GM21367 (cell line): ENCODE measurements at regions not wholly inside any gene's neighbourhood (a gene's known extent, or its start where the extent isn't known, plus 50 kb on each side); places are given as distances from the start of the nearest gene placed in this dataset.
"Not testable (repeated sequence)": the region's sequence is repeated elsewhere in the genome, so short reads cannot be mapped to it uniquely, and the experiment has no call there.

Experiments
- ATAC-seq: cut with Tn5 transposase; IDR thresholded peaks from one replicate; pipeline ENCODE4 v1.9.1; 2021; ENCODE audit not compliant: unreplicated experiment

DNA sequence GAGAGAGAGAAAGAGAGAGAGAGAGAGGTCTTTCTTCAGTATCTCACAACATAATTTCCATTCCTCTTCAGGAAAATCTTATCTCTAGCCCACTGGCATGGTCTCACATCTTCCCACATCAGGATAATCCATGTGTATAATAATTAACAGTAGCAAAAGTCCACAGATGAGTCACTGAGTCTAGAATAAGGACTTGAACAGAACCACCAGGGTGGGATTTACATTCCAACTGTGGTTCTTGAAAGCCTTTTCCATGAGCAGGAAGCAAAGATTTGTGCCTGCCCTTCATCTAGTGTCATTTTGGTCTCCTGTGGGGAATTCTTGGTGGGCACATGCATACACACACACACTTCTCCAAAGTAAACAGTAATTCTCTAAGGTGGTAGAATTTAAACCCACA, 107.1 kb upstream of the TCF4 start:
- no peak for ATAC-seq

DNA sequence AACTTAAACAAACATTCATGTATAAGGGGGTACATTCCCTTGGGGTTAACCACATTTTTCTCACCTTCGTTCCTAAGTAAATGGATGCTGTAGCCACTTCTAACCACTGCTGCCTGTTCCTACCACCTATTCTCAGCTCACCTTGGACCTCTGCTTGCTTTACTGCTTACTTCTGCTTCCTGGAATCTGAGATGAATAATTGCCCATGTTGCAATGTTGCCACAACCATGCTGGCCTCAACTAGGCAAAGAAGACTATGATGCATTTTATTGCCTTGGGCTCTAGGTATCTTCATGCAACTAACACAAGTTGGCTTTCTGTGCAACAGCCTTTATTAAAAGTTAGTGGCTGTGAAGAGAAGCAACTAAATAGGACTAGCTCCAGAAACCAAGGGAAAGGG, 106.3 kb upstream of the TCF4 start:
- ATAC-seq = no peak

DNA sequence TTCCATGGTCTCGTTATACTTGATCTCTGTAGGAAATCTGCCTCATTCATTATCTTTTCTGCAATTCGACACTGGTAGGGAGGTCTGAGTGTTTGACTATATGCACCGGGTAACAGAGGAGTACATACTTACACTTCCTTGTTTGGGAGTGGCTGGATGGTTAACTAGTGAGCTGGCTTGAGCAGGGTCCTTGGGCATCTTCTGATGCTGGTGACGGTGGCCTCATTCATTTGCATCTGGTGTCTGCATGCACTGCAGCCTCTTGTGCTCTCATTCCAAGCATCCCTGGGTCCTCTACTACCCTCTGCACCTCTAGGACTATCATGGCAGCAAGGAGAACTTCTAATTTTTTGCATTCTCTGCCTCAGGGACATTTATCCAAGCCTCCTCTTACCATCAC, 100.0 kb upstream of the TCF4 start:
- ATAC-seq = no peak

DNA sequence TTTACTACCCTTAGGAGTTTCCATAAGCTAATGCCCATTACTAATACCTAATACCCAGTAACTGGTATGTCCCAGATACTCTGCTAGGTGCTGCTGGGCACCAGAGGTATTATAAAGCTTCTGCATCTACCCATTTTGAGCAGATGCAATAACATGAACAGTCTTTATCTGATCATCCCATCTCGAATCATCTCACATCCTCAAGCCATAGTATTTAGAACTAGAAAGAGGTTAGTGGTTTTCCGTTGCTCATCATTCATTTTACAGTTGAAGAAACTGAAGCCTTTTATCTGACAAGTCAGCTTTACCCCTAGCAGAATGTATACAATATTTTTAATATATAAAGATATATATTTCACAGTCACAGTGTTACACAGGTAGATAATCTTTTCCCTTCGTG, 99.1 kb upstream of the TCF4 start:
- no peak for ATAC-seq

DNA sequence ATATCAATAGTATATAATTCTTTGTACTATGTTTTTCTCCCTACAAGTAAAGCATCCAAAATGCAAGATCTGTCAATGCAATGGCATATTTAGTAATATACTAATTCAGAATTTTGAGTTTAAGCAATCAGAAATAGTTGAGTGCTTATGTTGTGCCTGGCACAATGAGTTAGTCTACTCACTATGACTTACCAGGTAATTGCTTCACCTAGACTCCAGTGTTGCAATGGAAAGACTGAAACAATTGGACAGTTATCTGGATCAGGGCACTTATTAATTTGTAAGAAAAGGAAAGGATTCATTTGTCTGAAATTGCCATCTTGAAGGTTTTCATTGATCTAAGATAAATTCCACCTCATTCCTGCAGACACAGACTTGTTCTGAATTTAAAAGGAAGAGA, 97.6 kb upstream of the TCF4 start:
- no peak for ATAC-seq

DNA sequence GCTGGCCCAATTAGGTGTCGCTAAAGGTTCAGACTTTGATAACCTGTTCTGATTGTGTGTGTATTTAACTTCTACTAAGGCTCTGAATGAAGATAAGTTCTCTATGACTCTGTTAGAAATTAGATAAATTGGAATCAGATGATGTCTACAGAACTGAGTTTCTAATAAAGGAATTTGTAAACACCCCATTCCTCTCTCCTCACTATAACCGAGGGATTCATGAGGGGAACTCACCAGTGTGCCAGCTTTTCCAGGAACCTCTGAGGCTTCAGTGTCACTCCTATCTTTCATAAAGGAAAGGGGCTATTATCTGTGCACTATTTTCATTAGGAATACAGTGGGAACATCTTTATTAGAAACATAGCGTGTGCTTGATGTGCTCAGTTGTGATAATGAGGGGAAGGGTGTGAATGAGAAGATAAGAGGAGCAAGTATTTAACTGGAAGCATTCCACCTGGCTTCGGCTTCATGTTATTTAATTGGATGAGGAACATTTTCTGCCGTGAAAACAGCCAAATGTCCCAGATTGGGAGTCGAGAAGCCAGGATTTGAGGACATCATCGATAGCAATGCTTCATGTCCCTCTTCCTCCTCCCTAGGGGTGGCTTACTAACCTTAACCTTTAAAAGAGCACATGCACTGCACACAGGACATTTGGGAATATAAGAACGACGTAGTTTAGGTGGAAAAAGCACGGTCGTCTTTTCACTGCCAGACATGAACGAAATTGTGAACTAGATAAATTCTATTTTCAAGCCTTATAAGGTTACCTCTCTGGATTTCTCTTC, 84.8 kb upstream of the TCF4 start:
- ATAC-seq = no peak

DNA sequence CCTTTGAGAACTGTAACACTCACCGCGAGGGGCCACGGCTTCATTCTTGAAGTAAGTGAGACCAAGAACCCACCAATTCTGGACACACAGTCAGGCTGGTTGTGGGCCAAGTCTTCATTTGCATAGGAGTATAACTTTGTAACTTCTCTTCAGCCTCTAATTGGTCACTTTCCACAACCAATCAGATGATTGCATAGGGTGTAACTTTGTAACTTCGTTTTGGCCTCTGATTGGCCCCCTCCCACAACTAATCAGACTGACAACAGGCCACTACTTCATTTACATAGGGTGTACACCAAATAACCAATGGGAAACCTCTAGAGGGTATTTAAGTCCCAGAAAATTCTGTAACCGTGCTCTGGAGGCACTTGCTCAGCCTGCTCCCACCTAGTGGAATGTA, 77.5 kb upstream of the TCF4 start:
- ATAC-seq = no peak

DNA sequence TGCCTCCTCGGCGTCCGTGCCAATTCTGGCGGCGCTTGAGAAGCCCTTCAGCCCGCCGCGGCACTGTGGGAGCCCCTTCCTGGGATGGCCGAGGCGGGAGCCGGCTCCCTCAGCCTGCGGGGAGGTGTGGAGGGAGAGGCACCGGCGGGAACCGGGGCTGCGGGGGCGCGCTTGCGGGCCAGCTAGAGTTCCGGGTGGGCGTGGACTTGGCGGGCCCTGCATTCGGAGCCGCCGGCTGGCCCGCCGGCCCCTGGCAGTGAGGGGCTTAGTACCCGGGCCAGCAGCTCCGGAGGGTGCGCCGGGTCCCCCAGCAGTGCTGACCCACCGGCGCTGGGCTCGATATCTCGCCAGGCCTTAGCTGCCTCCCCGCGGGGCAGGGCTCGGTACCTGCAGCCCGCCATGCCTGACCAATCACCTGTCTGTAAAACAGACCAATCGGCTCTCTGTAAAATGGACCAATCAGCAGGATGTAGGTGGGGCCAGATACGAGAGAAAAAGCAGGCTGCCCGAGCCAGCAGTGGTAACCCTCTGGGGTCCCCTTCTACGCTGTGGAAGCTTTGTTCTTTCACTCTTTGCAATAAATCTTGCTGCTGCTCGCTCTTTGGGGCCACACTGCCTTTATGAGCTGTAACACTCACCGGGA, 76.9 kb upstream of the TCF4 start:
- ATAC-seq = not testable (repeated sequence)

DNA sequence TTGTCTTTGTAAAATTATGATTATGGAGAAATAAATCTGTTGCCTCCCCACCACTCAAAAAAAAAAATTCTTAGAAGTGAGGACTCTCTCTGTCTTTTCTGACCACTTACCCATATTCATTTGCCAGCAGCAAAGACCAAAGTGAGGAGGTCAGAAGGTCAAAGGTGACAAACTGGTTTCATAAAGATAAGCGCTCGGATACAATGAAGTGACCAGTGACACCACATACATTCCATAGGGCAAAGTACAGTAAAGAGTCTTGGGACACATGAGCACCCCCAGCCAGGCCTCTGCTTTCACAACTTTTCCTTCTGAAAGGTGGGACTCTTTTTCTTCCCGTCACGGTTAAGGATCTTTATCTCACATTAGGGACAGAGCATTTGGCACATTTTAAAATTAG, 75.9 kb upstream of the TCF4 start:
- ATAC-seq = no peak

DNA sequence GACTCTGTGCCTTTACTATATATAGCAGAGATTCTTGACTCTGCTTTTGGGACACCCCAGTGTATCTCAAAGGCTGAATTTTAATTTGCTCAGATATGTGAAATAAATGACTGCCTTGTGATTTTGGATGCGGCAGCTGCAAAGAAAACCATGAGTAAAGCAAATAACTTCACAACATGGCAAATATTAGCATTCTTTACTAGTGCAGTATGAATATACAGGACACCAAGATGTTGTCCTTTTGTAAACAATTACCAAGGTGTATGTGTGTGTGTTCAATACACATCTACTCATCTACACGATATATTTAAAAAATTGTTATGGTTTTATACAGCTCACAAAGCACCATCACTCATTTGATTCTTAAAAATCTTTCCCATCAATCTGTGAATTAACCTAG, 70.6 kb upstream of the TCF4 start:
- no peak for ATAC-seq

DNA sequence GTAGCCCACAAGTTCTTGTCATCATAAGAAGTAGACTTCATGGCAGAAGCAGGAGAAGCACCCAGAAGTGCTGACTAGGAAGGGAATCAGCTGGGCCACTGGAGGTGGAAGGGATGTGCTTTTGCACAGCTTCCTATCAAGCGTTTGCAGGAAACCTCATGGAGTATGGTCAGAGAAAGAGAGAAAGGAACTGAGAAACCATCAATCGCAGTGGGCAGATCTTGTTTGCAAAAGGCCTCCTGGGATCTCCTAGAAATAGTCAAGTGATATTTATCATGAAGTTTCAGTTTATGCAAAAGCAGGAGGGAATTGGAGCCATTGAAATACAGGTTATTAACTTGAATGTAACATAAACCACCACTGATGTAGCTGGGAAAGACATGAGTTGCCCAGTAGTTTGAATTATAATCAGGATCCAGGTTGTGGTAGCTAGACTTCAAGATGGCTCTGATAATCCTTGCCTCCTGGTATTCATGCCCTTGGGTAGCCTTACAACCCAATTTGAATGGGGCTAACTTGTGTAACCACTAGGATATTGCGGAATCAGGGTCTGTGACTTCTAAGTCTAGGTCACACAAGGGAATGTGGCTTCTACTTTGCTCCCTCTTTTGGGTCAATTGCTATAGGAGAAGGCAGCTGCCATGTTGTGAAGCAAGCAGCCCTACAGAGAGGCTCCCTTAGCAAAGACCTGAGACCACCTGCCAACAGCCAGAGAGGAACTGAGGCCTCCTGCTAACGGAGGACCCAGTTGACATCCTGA, 69.8 kb upstream of the TCF4 start:
- ATAC-seq = no peak

DNA sequence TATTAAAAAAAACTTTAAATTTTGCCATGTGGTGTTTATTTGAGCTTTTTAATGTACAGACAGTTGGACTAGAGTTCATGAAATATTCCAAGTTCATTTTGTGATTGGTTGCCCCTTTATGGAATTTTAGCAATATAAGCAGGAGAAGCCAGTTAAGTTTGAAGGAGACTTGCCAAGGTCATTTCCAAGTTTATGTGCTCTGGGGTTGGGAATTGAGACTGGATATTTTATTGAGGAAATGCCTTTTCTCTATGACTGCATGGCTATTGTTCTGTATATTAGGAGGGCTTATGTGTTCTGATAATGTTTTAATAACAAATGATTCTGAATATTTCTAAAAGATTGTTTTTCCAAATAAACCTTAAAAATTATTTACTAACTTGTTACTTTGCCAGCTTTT, 67.0 kb upstream of the TCF4 start:
- ATAC-seq = no peak

DNA sequence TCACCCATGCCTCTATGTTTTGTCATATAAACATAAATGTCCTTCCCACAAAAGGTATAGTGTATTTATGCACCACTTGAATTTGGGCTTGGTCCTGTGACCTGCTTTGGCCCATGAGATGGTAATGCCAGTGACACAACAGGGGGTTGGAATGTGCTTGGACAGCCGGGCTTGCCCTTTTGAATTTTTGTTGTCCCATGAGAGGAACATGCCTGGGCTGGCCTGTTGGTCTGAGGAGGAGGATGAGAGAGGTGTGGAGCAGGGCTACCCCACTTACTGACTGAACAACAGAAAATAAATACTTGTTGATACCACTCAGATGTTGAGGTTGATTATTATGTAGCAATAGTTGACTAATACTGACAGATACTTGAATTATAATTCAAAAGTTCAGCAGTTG, 63.2 kb upstream of the TCF4 start:
- no peak for ATAC-seq

DNA sequence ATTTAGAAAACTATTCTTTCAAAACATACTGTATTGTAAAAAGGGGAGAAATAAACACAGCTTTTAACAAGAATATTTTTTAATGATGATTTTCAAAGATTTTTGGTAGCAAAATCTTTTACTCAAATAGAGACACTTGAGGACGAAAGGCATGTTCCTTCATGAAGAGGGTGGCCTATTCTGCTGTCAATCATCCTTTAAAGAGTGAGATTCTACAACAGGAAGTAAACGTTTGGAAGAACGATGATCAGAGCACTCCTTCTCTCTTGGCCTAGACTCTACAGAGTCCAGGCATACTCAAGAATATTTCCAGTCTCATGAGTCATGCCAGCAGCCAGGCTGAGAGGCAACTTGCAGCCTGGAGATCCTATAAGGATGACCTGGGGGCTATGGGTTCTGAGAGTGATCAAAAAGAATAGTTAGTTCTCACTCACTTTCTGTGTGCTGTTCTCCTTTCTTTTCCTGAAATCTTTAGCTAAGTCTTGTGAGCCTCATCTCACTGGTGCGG, 62.4 kb upstream of the TCF4 start:
- ATAC-seq = no peak

DNA sequence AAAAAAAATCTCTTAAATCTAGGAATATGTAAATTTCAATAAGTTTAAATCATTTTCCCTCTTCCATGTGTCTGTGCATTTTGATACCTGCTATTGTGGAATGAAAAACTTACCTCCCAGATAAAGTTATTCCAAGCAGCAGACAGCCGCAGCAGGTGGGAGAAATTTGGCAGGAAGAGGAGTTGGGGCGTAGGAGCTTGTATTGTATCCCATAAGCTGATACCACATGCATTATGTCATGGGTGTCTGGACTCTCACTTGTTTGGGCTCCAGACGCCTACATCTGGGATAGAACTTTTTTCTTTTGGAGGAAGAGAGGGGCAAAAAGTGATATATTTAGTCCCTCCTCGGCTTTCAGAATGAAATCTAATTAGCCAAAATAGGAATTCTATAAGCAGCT, 59.3 kb upstream of the TCF4 start:
- no peak for ATAC-seq

DNA sequence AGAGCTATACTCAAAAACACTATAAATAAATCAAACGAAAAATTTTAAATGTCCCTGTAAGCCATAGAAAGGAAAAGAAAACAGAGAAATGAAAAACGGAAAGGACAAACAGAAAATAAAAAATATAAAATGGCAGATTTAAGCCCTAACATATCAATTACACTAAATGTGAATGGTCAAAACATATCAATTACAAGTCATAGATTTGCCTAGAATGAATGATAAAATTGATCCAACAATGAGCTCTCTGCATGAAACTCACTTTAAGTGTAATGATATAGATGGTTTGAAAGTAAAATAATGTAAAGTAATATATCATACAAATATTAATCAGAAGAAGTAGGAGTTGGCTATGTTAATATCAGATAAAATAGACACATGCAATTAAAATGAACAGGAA, 54.2 kb upstream of the TCF4 start:
- ATAC-seq = no peak

DNA sequence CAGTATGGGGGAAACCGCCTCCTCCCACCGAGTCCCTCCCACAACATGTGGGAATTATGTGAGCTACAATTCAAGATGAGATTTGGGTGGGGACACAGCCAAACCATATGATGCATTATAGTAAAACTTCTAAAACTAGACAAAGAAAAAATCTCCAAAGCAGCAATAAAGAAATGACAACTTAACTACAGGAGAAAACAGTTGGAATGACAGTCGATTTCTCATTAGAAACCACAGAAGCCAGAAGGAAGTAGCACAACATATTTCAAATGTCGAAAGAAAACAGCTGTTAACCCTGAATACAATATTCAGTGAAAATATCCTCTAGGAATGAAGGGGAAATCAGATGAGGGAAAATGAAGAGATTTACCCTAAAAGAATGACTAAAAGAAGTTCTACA, 53.5 kb upstream of the TCF4 start:
- no peak for ATAC-seq
